SW480 (cell line): ENCODE measurements at regions not wholly inside any gene's neighbourhood (a gene's known extent, or its start where the extent isn't known, plus 50 kb on each side); places are given as distances from the start of the nearest gene placed in this dataset.
"Not testable (repeated sequence)": the region's sequence is repeated elsewhere in the genome, so short reads cannot be mapped to it uniquely, and the experiment has no call there.

Experiments used
- DNase-seq: peaks from one replicate; pipeline ENCODE4 v3.0.0-alpha.2; 2016; ENCODE audit warnings: low spot score

GRCh38 chr3:152621967-152622810, 212.7 kb upstream of the P2RY1 start:
- no peak for DNase-seq

GRCh38 chr3:152622811-152623167, 212.1 kb upstream of the P2RY1 start:
- no peak for DNase-seq

- no peak for DNase-seq
Measured at GRCh38 chr3:152623286-152623911, 211.5 kb upstream of the P2RY1 start.

DNA sequence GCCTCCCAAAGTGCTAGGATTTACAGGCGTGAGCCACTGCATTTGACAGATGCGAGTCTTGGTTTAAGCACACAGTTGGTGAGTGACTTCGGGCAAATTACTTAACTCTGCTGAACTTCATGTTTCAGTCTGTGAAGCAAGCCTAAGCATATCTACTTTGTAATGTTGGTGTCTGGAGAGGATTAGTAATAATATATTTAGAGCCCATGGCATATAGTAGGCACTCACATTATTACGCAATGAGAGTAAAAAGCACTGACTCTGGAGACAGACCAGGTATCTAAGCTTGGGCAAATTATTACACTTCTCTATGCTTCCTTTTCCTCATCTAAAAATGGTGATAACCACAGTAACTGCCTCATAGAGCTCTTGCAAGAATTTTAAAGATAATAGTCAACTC, 208.7 kb upstream of the P2RY1 start:
- no peak for DNase-seq

DNA sequence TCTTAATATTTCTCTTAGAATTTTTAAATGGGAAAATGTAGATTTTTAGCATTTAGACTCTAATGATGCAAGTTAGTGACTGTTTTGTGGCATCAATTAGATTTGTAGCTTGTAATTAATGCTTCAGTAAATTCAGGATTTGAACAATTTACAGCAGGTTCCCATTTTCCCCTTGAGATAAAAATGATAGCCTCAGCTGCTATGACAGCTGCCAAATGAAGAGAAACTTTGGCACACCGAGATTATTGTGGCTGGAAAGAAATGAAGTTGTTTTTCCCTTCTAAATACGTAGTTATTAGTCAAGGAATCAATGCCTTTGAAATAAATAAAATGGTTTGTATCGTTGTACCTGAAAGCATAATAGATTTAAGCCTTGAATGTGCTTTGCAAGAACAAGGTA, 206.4 kb upstream of the P2RY1 start:
- no peak for DNase-seq

- DNase-seq, result no peak
Measured at GRCh38 chr3:152629363-152630122, 205.4 kb upstream of the P2RY1 start.

GRCh38 chr3:152635389-152635788, 199.5 kb upstream of the P2RY1 start:
- no peak for DNase-seq

GRCh38 chr3:152636651-152637050, 198.3 kb upstream of the P2RY1 start:
- DNase-seq, result no peak

- DNase-seq, result no peak
Measured at GRCh38 chr3:152638214-152638613, 196.7 kb upstream of the P2RY1 start.

DNA sequence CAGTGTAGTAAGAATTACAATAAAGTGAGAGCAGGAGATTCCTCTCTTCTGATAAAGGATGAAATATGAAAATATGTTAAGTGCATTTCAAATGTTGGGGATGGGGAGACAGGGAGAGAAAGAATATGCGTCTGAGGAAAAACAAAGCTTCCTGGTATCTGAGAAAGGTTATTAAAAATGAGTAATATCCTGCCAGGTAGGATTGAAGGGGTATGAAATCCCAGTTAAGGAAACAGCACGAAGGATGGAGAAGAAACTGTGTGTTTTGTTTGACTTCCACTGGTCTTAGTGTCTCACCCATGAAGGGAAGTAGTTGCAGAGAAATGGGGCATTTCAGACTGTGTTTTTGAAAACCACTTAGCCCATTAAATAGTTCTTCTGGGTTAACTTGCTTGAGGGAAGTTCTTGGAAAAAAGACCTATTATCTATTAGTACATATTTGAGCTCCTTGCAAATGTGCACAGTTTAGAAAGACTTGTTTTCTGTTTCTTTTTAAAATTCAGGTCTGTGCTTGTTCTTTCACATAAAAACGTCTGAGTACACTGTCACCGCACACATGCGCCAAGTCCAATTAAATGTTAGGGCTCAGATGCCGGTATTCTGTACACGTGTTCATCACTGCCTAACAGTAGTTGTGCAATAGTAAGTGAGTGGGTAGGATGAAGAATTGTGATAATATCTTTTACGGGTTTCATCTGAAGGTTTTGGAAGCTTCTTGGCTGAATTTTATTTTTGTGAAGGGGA, 196.1 kb upstream of the P2RY1 start:
- no peak for DNase-seq

- no peak for DNase-seq
Measured at GRCh38 chr3:152641198-152641597, 193.7 kb upstream of the P2RY1 start.

- DNase-seq, result no peak
Measured at GRCh38 chr3:152642658-152643057, 192.3 kb upstream of the P2RY1 start.

DNA sequence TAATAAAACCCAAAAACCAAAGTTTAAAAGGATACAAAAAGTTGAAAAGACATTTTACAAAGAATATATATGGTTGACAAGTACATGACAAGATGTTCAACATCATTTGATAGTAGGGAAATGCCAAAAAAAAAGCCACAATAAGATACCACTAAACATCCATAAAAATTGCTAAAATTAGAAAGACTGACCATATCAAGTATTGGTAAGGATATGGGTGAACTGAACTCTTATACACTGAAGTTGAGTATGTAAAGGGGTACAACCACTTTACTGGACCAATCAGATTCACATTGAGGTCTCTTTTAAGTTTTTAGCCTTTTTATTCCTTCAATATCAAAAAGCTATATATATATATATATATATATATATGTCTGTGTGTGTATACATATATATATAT, 190.5 kb upstream of the P2RY1 start:
- no peak for DNase-seq

DNA sequence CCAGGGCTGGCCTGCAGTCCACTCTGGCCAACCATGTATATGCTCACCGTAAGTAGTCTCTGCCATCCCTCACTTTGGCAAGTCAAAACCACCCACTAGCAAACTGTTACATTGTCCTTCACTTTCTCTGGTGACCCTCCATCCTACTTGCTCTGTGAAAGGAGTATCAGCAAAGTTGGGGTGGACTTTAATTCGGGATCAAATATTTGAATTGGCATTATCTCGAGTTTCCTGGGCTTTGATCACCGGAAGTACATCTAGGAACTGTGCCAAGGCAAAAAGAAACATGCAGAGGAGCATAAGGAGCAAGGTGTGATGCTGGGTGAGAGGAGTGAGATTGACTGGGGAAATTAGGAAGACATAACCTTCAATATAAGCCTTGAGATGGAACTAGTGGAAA, 188.9 kb upstream of the P2RY1 start:
- no peak for DNase-seq

- no peak for DNase-seq
Measured at GRCh38 chr3:152650177-152650576, 184.8 kb upstream of the P2RY1 start.

DNA sequence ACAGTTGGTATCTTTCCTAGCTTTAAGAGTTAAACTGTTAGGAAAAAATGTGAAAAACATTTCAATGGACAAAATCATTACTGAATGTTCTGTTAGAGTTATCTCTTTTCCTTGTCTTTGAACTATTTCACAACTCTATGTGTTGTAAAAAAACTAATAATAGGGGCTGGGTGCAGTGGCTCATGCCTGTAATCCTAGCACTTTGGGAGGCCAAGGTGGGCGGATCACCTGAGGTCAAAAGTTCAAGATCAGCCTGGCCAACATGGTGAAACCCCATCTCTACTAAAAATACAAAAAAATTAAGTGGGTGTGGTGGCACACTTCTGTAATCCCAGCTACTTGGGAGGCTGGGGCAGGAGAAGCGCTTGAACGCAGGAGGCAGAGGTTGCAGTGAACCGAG, 184.0 kb upstream of the P2RY1 start:
- not testable (repeated sequence) for DNase-seq

DNA sequence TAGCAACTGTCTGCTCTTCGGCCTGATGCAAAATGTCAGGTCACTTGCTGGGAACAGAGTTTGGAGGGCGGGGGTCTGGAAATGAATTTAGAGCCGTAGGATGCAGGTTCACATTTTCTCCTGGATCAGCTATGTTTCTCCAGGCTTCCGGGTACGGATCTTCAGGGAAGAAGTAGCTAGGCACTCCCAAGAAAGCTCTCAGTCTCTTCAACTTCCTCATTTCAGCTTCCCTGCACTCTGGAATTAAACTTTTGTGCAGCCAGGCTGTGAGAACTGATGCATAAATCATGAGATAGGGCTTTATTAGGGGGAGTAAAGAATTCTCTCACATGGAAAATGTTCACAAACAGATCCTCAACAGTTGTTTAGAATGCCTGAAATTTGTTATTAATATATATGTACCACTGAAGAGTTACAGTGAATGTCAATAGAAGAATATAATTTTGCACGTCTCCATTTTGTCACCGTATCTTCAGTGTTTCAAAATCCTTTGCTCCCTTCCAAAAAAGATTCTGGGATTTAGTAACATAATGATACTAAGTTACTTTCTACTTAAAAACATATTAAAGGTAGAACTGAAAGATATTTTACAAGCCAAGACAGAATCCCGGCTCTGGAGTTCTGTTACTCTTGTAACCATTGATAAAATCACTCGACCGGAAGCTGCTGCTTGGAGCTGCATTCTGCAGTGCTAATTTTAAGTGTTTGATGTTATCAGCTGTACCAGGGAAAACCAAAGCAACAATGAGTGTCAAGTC, 178.5 kb upstream of the P2RY1 start:
- no peak for DNase-seq

- DNase-seq, result no peak
Measured at GRCh38 chr3:152656972-152657355, 178.0 kb upstream of the P2RY1 start.

DNA sequence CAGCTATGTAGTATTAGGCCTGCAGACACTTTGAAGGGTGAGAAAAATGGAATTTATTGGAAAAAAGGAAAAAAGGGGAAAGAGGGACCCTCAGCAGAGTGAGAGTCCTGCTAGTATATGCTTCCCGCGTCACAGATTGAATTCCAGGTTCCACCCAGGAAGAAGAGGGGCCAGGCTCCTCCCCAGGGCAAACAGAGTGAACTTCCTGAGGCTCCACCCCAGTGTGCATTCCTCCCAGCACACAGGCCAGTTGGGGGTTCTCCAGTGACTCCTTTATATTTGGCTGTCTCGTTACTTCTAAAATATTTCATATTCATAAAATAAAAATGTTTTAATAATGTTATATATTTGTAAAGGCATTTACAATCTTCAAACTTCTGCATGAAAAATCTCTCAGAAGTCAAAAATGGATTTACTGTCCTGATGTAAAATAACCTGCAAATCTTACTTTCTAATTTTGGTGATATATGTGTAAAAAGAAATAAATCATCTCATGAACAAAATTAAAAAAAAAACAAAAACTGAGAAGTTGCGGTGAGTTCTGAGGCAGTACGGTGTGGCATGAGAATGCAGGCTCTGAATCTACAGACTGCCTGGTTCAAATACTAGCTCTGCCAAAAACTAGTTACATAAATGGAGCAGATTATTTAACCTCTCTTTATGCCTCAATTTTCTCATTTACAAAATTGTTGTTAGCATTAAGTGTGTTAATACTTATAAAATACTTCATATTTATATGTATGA, 175.8 kb upstream of the P2RY1 start:
- DNase-seq, result no peak

DNA sequence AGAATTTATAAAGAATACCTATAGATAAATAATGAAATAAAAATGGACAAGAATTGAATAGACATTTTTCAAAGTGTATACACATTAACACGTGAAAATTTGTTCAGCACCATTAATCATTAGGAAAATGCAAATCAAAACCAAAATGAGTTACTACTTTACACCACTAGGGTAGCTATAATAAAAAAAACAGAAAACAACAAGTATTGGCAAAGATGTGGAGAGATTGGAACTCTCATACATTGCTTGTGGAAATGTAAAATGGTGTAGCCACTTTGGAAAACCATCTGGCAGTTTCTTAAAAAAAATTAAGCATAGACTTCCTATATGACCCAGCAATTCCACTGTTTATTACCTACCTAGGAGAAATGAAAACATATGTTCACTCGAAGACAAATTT, 172.8 kb upstream of the P2RY1 start:
- no peak for DNase-seq

DNA sequence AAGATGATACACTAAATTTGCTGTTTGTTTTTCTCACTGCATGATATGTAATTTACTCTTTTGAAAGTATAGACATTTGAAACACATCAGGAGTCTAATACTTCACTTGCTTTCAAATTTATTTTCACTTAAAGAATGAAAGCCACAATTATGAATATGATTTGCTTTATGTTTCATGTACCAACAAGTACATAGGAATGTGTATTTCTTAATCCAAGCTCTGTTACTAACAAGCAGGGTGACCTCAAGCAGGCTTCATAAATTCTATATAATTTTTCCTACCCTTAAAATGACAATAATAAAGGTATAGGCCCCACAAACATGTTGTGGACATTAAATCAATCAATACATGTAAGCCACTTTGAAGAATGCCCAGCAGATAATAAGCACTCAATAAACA, 170.2 kb upstream of the P2RY1 start:
- no peak for DNase-seq
